H1 (cell line): ENCODE measurements at regions not wholly inside any gene's neighbourhood (a gene's known extent, or its start where the extent isn't known, plus 50 kb on each side); places are given as distances from the start of the nearest gene placed in this dataset.

Source experiments
- CTCF ChIA-PET: fragments of 300-600 bp; sonication (Branson Sonifier 250); formaldehyde crosslinking; loops from one replicate; lab custom pipeline; 2021; ENCODE audit not compliant: partially characterized antibody; lab: Charles Lee
- POLR2A ChIA-PET: fragments of 300-600 bp; sonication (Branson Sonifier 250); formaldehyde crosslinking; loops from one replicate; lab custom pipeline; 2021; ENCODE audit warnings: inconsistent platforms; ENCODE audit not compliant: partially characterized antibody; lab: Charles Lee
- DNase-seq, 2 experiments: peaks; one replicate each; pipeline versions ENCODE4 v3.0.0 to v3.0.0-alpha.2; 2010 to 2022; ENCODE audit warnings: low spot score in 2 of 2, low read depth in 1 of 2, mixed read lengths in 1 of 2
- FAIRE-seq: peaks from 2 replicates; lab custom pipeline; 2011; peaks lifted over from hg19 to GRCh38; lab: Jason Lieb, UNC
- H2AFZ ChIP-seq: 2 replicates; pipeline ENCODE4 v1.8.1; 2012; ENCODE audit warnings: low read length, inconsistent platforms
- H2AK5ac ChIP-seq: 2 replicates; pipeline ENCODE4 v1.6.1; 2013; ENCODE audit warnings: low read depth, low read length
- H2BK120ac ChIP-seq: replicated peaks from 2 replicates; pipeline ENCODE3; 2013; ENCODE audit warnings: low read depth, low read length, inconsistent platforms
- H2BK12ac ChIP-seq: 2 replicates; pipeline ENCODE4 v1.6.1; 2013; ENCODE audit warnings: low read depth, low read length
- H2BK15ac ChIP-seq: 2 replicates; pipeline ENCODE4 v1.6.1; 2013; ENCODE audit warnings: low read length
- H2BK20ac ChIP-seq: 2 replicates; pipeline ENCODE4 v1.6.1; 2013; ENCODE audit warnings: low read length
- H2BK5ac ChIP-seq: 2 replicates; pipeline ENCODE4 v1.6.1; 2013; ENCODE audit warnings: low read depth, low read length
- H3K14ac ChIP-seq: 2 replicates; pipeline ENCODE4 v1.6.1; 2013; ENCODE audit warnings: inconsistent platforms; ENCODE audit not compliant: insufficient read length
- H3K18ac ChIP-seq: 2 replicates; pipeline ENCODE4 v1.6.1; 2013; ENCODE audit warnings: low read length; ENCODE audit errors: extremely low read depth
- H3K23ac ChIP-seq: 2 replicates; pipeline ENCODE4 v1.6.1; 2013; ENCODE audit warnings: inconsistent platforms; ENCODE audit not compliant: insufficient read length
- H3K23me2 ChIP-seq: 2 replicates; pipeline ENCODE4 v1.6.1; 2013; ENCODE audit warnings: low read depth, low read length
- H3K27ac ChIP-seq: 2 replicates; pipeline ENCODE4 v1.6.1; 2011; ENCODE audit warnings: low read depth, low read length, inconsistent platforms
- H3K27me3 ChIP-seq, 4 experiments: replicated peaks in 1 of 4; 1 replicate in 1 of 4; 2 replicates in 3 of 4; pipeline versions ENCODE4 v1.6.1 to v1.8.1; 2011 to 2013; ENCODE audit warnings: low read length in 3 of 4, mild to moderate bottlenecking in 3 of 4, inconsistent platforms in 2 of 4, mixed read lengths in 2 of 4, moderate library complexity in 1 of 4; ENCODE audit not compliant: control insufficient read depth in 3 of 4, insufficient read depth in 3 of 4; ENCODE audit errors: extremely low read depth in 1 of 4
- H3K36me3 ChIP-seq, 4 experiments: 2 replicates each; pipeline versions ENCODE4 v1.6.1 to v1.8.1; 2011 to 2013; ENCODE audit warnings: mild to moderate bottlenecking in 4 of 4, low read length in 3 of 4, moderate library complexity in 2 of 4, control low read depth in 1 of 4, inconsistent platforms in 1 of 4; ENCODE audit not compliant: insufficient read depth in 4 of 4, control insufficient read depth in 2 of 4
- H3K4ac ChIP-seq: replicated peaks from 2 replicates; pipeline ENCODE3; 2013; ENCODE audit warnings: low read length, low read depth, mixed read lengths, inconsistent platforms; ENCODE audit not compliant: insufficient read length
- H3K4me1 ChIP-seq, 4 experiments: replicated peaks in 1 of 4; 1 replicate in 1 of 4; 2 replicates in 3 of 4; pipeline versions ENCODE4 v1.6.1 to v1.8.1; 2011 to 2013; ENCODE audit warnings: low read length in 3 of 4, inconsistent platforms in 2 of 4, mixed read lengths in 1 of 4; ENCODE audit not compliant: insufficient read depth in 4 of 4, control insufficient read depth in 3 of 4
- H3K4me2 ChIP-seq, 2 experiments: 2 replicates each; pipeline versions ENCODE4 v1.6.1 to v1.8.1; 2011 to 2013; ENCODE audit warnings: low read depth in 2 of 2, low read length in 2 of 2, control low read depth in 1 of 2, inconsistent platforms in 1 of 2, mild to moderate bottlenecking in 1 of 2; ENCODE audit not compliant: insufficient read depth in 1 of 2
- H3K4me3 ChIP-seq, 4 experiments: fragments of 200-600, 300-600 bp in 1 of 4; sonication (generic), shearing (Covaris generic), sonication (Bioruptor Twin) in 1 of 4; 2 replicates each; pipeline versions ENCODE4 v1.5.1 to v1.8.1; 2011 to 2016; ENCODE audit warnings: low read length in 4 of 4, low read depth in 3 of 4, control low read depth in 2 of 4, inconsistent platforms in 2 of 4, mild to moderate bottlenecking in 2 of 4, mixed read lengths in 1 of 4, moderate library complexity in 1 of 4; ENCODE audit not compliant: insufficient read depth in 2 of 4; ENCODE audit errors: extremely low read depth in 1 of 4
- H3K56ac ChIP-seq: replicated peaks from 2 replicates; pipeline ENCODE3; 2013; ENCODE audit warnings: low read depth, mild to moderate bottlenecking, mixed read lengths, low read length, inconsistent platforms; ENCODE audit not compliant: insufficient read length
- H3K79me1 ChIP-seq: 2 replicates; pipeline ENCODE4 v1.6.1; 2013; ENCODE audit warnings: low read depth, low read length, control low read depth
- H3K79me2 ChIP-seq, 2 experiments: 2 replicates each; pipeline versions ENCODE4 v1.6.1 to v1.8.1; 2012 to 2013; ENCODE audit warnings: low read length in 2 of 2, mild to moderate bottlenecking in 2 of 2, inconsistent platforms in 1 of 2; ENCODE audit not compliant: insufficient read depth in 2 of 2, control insufficient read depth in 1 of 2
- H3K9ac ChIP-seq, 4 experiments: replicated peaks in 1 of 4; 1 replicate in 1 of 4; 2 replicates in 3 of 4; pipeline versions ENCODE4 v1.6.1 to v1.8.1; 2011 to 2013; ENCODE audit warnings: low read depth in 3 of 4, low read length in 3 of 4, control low read depth in 2 of 4, mild to moderate bottlenecking in 2 of 4, moderate library complexity in 2 of 4, inconsistent platforms in 1 of 4; ENCODE audit errors: extremely low read depth in 1 of 4
- H3K9me3 ChIP-seq, 2 experiments: 2 replicates each; pipeline versions ENCODE4 v1.6.1 to v1.8.1; 2012 to 2013; ENCODE audit warnings: mild to moderate bottlenecking in 2 of 2, moderate library complexity in 2 of 2, control low read depth in 1 of 2, inconsistent platforms in 1 of 2, low read depth in 1 of 2, low read length in 1 of 2, mixed read lengths in 1 of 2; ENCODE audit not compliant: insufficient read depth in 2 of 2
- H4K20me1 ChIP-seq, 2 experiments: replicated peaks in 1 of 2; 2 replicates each; pipeline versions ENCODE3 to v1.8.1; 2011 to 2013; ENCODE audit warnings: inconsistent platforms in 2 of 2, low read length in 2 of 2, mild to moderate bottlenecking in 1 of 2; ENCODE audit not compliant: insufficient read depth in 2 of 2, control insufficient read depth in 1 of 2
- H4K5ac ChIP-seq: 2 replicates; pipeline ENCODE4 v1.6.1; 2013; ENCODE audit warnings: low read length, low read depth, mixed read lengths, inconsistent platforms; ENCODE audit not compliant: insufficient read length
- H4K8ac ChIP-seq: 2 replicates; pipeline ENCODE4 v1.8.0; 2013; ENCODE audit warnings: mild to moderate bottlenecking, moderate library complexity, low read length, inconsistent platforms; ENCODE audit not compliant: insufficient read depth; ENCODE audit errors: extremely low read depth
- H4K91ac ChIP-seq: replicated peaks from 2 replicates; pipeline ENCODE3; 2013; ENCODE audit warnings: low read length, mixed read lengths, inconsistent platforms; ENCODE audit not compliant: insufficient read length
- CBX5 ChIP-seq: fragments of 300-800, 300-1000 bp; sonication (generic); IDR thresholded peaks from 2 replicates; pipeline ENCODE4 v1.7.1; 2016; ENCODE audit warnings: antibody characterized with exemption, low read length, low read depth
- CTCF ChIP-seq, 3 experiments: IDR thresholded peaks; 1 replicate in 2 of 3; 2 replicates in 1 of 3; pipeline versions ENCODE4 v1.5.1 to v1.6.1; 2011; ENCODE audit warnings: low read length in 3 of 3, mild to moderate bottlenecking in 3 of 3, inconsistent platforms in 2 of 3, low read depth in 1 of 3, moderate library complexity in 1 of 3; ENCODE audit not compliant: insufficient read depth in 1 of 3; ENCODE audit errors: control extremely low read depth in 1 of 3
- EZH2 ChIP-seq: fragments of 200-600 bp; sonication (generic); IDR thresholded peaks from 2 replicates; pipeline ENCODE4 v1.7.1; 2012; ENCODE audit warnings: low read depth, mild to moderate bottlenecking, moderate library complexity, low read length, inconsistent platforms; ENCODE audit not compliant: severe bottlenecking
- JUN ChIP-seq: IDR thresholded peaks from 2 replicates; pipeline ENCODE4 v1.6.1; 2011; ENCODE audit warnings: low read depth, mild to moderate bottlenecking, improper control_type of control experiment, low read length
- JUND ChIP-seq: IDR thresholded peaks from 2 replicates; pipeline ENCODE4 v1.6.1; 2011; ENCODE audit warnings: mild to moderate bottlenecking, improper control_type of control experiment, low read length
- KDM4A ChIP-seq: IDR thresholded peaks from one replicate; pipeline ENCODE4 v1.7.1; 2012; ENCODE audit warnings: low read depth, mild to moderate bottlenecking, moderate library complexity, low read length, inconsistent platforms; ENCODE audit not compliant: severe bottlenecking
- MAFK ChIP-seq: IDR thresholded peaks from 2 replicates; pipeline ENCODE4 v1.6.1; 2012; ENCODE audit warnings: low read depth, mild to moderate bottlenecking, improper control_type of control experiment, low read length
- NRF1 ChIP-seq: IDR thresholded peaks from 2 replicates; pipeline ENCODE4 v1.6.1; 2011; ENCODE audit warnings: mild to moderate bottlenecking, low read depth, low read length, improper control_type of control experiment
- PHF8 ChIP-seq: fragments of 200-600 bp; sonication (generic); conservative IDR thresholded peaks from 2 replicates; pipeline ENCODE4 v1.7.1; 2012; ENCODE audit warnings: low read depth, mild to moderate bottlenecking, inconsistent platforms, low read length, moderate library complexity
- POLR2A ChIP-seq, 2 experiments: IDR thresholded peaks; 1 replicate in 1 of 2; 2 replicates in 1 of 2; pipeline ENCODE4 v1.6.1; 2011; ENCODE audit warnings: low read depth in 2 of 2, low read length in 2 of 2, mild to moderate bottlenecking in 2 of 2; ENCODE audit errors: control extremely low read depth in 1 of 2
- TAF7 ChIP-seq: optimal IDR thresholded peaks from 2 replicates; pipeline ENCODE3; 2011; ENCODE audit warnings: low read depth, mild to moderate bottlenecking, inconsistent platforms, low read length, moderate library complexity, borderline replicate concordance
- USF2 ChIP-seq: IDR thresholded peaks from 2 replicates; pipeline ENCODE4 v1.6.1; 2011; ENCODE audit warnings: low read length, improper control_type of control experiment
- WGBS, 2 experiments: shearing (Covaris generic) in 1 of 2; methylation state at CpG; one replicate each; pipeline versions ENCODE4 v1.1.6 to v1.1.7; 2013 to 2015; ENCODE audit warnings: low lambda C conversion rate in 2 of 2, mixed read lengths in 2 of 2, inconsistent platforms in 1 of 2, low coverage in 1 of 2, missing lambda C conversion rate in 1 of 2; ENCODE audit not compliant: insufficient replicate concordance in 2 of 2, insufficient coverage in 1 of 2, insufficient read length in 1 of 2; ENCODE audit errors: extremely low coverage in 1 of 2, missing lambda C conversion rate in 1 of 2; 5-methylcytosine and 5-hydroxymethylcytosine counted together

- H3K23me2 ChIP-seq: no peaks in the 10 kb centered on the region
- no peaks in the 10 kb centered on the region for H3K4me1 ChIP-seq
- POLR2A ChIA-PET: no interaction called here
- H3K27ac ChIP-seq: no peak overlapping the region
- H3K56ac ChIP-seq: no peak overlapping the region
- no peak overlapping the region for H2BK120ac ChIP-seq
- no peaks in the 10 kb centered on the region for H3K36me3 ChIP-seq
- no peak overlapping the region for H2BK5ac ChIP-seq
- H4K5ac ChIP-seq: no peak overlapping the region
- no peak overlapping the region for H3K9ac ChIP-seq
- no peak overlapping the region for H3K23ac ChIP-seq
- H3K79me1 ChIP-seq: no peaks in the 10 kb centered on the region
- no peak for FAIRE-seq
- 92% methylated on average over 3 of the region's 3 CpGs; no CpG with 5 or more reads in 1 of the 2 experiments for WGBS, 2 experiments
- H2BK15ac ChIP-seq: no peak overlapping the region
- no peak overlapping the region for H2AK5ac ChIP-seq
- H3K4me2 ChIP-seq: no peak overlapping the region
- H3K79me2 ChIP-seq: no peaks in the 10 kb centered on the region
- no peak overlapping the region for H3K14ac ChIP-seq
- H3K27me3 ChIP-seq: peaks cover 0 to 1% (median 0%) of the 10 kb centered on the region in 4 experiments; a peak in 1 of 7 replicates
- DNase-seq: no peak
- CTCF ChIA-PET: no interaction called here
- no peak overlapping the region for H3K4ac ChIP-seq
- no peaks in the 10 kb centered on the region for H4K20me1 ChIP-seq
- no peak overlapping the region for H4K91ac ChIP-seq
- H2AFZ ChIP-seq: no peak overlapping the region
- no peaks in the 10 kb centered on the region for H3K9me3 ChIP-seq
- no peak overlapping the region for H2BK12ac ChIP-seq
- no peak overlapping the region for H3K4me3 ChIP-seq
- H4K8ac ChIP-seq: no peak overlapping the region
- no peak overlapping the region for H3K18ac ChIP-seq
- H2BK20ac ChIP-seq: no peak overlapping the region
- TF ChIP-seq CBX5 (no peak), EZH2 (no peak), TAF7 (no peak), USF2 (no peak), POLR2A (IDR thresholded peaks at IDR 0.05; ENCODE audit: control extremely low read depth in 1 of 2, low read depth in 2 of 2, low read length in 2 of 2) (no peak), JUND (no peak), NRF1 (no peak), PHF8 (no peak), KDM4A (no peak), CTCF (IDR thresholded peaks at IDR 0.05; ENCODE audit: control extremely low read depth in 1 of 3, insufficient read depth in 1 of 3, low read depth in 1 of 3, low read length in 3 of 3) (no peak), MAFK (no peak), JUN (no peak)
These were observed 1680.3 kb downstream of the REEP3 start for GRCh38 chr10:65201491-65201890.
